HCEC 1CT (cell line): ENCODE measurements at regions not wholly inside any gene's neighbourhood (a gene's known extent, or its start where the extent isn't known, plus 50 kb on each side); places are given as distances from the start of the nearest gene placed in this dataset.
"Not testable (repeated sequence)": the region's sequence is repeated elsewhere in the genome, so short reads cannot be mapped to it uniquely, and the experiment has no call there.

Experiments
- DNase-seq: peaks from one replicate; pipeline ENCODE4 v3.0.0-alpha.2; 2017

DNA sequence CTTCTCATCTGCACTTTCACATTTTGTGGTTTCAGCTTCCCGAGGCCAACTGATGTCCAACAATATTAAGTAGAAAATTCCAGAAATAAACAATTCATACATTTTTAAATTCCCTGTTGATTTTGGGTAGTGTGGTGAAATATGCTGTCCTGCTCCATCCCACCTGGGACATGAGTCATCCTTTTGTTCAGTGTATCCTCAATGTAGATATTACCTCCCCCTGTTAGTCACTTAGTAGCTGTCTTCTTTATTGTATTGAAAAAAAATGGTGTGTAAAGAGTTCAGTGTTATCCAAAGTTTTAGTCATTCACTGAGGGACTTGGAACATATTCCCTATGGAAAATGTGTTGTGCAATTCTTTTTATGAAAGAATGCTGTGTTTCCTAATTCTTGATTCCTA lies 348.1 kb downstream of the SOCS6 start:
- no peak for DNase-seq

DNA sequence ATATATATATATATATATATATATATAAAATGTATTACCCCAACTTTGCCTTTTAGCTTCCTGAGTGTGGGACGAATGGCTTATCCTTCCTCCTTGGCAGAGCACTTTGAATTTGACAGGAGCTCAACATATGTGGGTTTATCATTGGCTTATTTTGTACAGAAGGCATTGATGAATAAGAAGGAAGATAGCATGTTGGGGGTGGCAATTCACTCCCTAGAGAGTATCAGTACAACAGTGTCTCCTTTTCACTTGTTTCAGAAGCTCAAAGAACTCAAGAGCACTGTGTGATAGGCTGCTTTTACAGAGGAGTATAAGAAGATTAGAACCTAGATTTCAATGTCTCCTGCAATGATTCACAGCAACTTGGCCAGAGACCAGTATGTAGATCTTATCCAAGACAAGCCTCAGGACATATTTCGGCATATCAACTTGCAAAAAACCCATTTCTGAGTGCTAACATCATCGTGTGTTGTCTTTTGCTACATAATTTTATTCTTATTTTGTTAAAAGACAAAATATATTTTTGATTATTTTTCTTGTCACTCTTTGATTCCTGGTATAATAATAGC lies 345.8 kb downstream of the SOCS6 start:
- no peak for DNase-seq

- no peak for DNase-seq
Observed at GRCh38 chr18:70627182-70627802, 338.4 kb downstream of the SOCS6 start.

- no peak for DNase-seq
Observed at GRCh38 chr18:70622622-70623419, 334.0 kb downstream of the SOCS6 start.

- DNase-seq: no peak
Observed at GRCh38 chr18:70621710-70622109, 332.9 kb downstream of the SOCS6 start.

DNA sequence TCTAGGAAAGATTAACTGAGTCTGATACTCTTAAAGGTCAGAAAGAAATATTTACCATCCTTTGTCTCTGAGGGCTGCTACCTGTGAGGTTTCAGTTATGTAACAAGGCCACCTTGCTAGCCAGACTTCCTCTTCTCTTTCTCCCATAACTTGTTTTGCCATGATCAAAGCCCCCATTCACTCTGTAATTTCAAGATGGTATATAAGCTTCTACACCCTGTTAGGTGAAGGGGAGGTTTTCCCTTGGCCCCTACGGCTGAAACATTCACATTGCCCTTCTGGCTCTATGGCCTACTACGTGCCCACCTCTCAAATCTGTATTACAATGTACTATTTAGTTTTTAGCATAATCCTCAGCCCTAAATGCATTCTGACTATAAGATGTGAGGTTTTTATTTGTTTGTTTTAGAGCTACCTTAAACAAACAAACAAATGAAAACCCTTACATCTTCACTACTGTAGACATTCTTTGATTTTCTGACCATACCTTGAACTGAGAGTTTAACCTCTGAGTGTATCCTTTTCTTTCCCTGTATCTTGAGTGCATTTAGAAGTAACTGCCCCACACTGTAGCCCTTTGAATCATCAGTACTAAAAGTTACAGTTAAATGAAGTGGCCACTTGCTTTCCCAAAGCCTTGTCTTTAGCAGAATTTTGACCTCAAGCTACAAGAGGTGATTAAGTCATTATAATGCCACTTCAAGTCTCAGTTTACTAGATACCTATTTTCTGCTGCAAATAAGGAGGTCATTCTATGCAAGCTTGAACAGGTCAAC lies 332.2 kb downstream of the SOCS6 start:
- no peak for DNase-seq

GRCh38 chr18:70617020-70617763 lies 328.3 kb downstream of the SOCS6 start:
- DNase-seq: no peak

DNA sequence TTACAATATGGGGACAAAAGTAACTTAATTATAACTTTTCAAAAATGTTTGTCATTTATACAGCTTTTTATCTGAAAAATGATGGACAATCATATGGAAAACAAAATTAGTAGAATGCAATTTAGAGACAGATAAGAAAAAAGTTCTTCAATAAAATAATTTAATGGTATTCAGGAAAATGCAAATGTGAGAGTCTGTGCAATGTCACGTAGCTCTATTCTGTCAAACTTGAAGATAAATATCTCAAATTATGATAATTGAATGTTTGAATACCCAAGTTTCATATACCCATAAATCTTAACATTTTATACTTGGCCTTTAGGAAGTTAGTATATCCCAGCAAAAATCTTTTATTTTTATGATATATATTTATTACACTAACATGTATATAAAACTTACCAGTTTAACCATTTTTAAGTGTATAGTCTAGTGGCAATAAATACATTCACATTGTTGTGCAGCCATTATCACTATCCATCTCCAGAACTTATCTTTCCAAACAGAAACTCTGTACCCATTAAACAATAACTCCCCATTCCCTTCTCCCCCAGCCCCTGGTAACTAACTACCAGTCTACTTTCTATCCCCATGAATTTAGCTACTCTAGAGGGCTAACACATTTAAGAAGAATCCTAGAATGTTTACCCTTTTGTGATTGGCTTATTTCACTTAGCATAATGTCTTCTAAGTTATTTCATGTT lies 311.5 kb downstream of the SOCS6 start:
- DNase-seq: no peak

DNA sequence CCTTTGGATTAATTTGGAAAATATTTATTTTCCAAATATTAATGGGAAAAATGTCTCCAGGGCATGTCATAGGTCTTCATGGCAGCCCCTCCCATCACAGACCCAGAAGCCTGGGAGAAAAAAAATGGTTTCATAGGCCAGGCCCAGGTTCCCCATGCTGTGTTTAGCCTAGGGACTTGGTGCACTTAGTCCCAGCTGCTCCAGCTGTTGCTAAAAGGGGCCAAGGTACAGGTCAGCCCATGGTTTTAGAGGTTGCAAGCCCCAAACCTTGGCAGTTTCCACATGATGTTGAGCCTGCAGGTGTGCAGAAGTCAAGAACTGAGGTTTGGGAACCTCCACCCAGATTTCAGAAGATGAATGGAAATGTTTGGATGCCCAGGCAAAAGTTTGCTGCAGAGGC lies 309.6 kb downstream of the SOCS6 start:
- no peak for DNase-seq

DNA sequence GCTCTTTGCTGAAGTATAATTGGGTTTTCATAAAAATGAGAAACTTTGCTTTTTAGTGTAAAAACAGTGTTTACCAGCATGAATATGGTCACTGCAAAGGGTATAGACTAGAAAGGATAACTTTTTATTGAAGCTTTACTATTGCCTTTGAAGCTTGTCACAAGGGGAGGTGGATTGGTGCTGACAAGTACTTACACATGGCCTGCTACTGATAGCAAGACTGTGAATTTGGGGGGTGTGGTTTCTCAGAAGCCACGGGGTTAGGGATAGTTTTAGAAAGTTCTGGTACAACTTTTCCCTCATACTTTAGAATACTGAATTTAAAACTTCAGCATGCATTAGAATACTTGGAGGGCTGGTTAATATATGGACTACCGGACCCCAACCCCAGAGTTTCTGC lies 294.1 kb downstream of the SOCS6 start:
- DNase-seq: no peak

- DNase-seq: no peak
Observed at GRCh38 chr18:70578480-70578879, 289.6 kb downstream of the SOCS6 start.

GRCh38 chr18:70577023-70577420 lies 288.2 kb downstream of the SOCS6 start:
- DNase-seq: no peak

DNA sequence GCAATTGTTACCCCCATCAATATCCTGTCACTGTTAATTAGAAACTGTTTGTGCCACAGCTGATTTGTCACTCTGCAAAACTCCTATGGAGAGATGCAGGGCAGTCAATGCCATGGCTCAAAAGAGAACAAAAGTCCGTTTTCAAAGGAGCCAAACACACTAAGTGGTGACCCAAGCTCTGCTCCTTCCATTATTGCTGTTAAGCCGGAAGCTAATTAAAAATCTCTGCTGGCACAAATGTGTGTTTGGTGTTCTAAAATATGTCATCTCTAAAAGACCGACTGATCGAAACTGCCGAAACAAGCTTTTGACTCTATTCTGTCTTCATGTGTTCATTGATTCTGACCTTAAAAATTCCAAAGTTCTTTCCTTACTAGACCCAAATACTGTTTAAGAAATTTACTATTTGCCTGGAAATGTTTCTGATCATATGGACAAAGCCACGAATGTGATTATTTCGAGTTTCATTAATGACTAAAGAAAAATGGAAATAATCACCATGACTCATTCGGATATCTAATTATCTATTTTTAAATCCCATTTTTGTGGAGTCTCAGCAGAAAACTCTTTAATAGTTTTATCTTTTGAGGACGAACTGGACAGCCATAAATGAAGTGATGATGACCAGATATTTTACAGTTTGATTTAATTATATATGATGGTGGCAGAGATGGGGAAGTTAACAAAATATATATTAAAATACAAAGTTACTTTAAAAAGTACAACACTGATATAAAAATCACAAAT lies 287.6 kb downstream of the SOCS6 start:
- DNase-seq: no peak

- DNase-seq: not testable (repeated sequence)
Observed at GRCh38 chr18:70574951-70575350, 286.1 kb downstream of the SOCS6 start.

DNA sequence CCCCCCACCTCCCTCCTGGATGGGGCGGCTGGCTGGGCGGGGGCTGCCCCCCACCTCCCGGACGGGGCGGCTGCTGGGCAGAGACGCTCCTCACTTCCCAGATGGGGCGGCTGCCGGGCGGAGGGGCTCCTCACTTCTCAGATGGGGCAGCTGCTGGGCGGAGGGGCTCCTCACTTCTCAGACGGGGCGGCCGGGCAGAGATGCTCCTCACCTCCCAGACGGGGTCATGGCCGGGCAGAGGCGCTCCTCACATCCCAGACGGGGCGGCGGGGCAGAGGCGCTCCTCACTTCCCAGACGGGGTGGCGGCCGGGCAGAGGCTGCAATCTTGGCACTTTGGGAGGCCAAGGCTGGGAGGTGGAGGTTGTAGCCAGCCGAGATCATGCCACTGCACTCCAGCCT lies 280.8 kb downstream of the SOCS6 start:
- not testable (repeated sequence) for DNase-seq

DNA sequence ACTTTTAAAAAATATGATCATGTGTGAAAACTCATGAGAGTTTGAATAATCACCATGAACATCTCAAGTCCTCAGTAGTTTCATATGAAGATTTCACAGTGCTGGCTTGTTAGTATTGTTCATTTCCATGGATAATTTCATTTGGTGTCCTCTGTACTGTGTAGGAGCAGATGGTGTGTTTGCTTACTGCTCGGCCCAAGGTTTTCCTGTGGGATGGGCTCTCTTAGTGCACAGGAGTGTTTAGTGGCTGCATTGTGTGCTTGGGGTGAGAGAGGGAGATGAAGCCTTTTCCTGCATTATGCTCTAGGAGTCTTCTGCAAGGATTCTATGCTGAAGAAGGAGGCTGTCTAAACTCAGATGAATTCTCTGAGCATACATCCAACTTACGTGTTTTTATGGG lies 270.6 kb downstream of the SOCS6 start:
- no peak for DNase-seq

DNA sequence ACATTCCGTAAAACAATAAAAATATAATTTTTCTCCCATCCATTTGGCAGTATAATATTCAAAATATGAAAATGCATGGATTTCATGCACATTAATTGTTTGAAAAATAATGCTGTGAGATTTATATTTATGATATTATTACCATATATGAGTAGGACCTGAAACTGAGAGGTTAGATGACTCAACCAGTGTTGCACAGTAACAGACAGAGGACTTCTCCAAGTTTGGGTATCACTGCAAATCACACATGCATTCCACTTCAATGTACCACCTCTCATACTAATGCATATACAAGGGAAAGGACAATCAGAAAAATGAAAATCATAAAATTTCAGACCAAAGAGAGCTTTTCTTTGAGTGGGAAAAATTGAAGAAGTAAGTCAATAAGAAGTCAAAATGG lies 269.5 kb downstream of the SOCS6 start:
- DNase-seq: no peak

DNA sequence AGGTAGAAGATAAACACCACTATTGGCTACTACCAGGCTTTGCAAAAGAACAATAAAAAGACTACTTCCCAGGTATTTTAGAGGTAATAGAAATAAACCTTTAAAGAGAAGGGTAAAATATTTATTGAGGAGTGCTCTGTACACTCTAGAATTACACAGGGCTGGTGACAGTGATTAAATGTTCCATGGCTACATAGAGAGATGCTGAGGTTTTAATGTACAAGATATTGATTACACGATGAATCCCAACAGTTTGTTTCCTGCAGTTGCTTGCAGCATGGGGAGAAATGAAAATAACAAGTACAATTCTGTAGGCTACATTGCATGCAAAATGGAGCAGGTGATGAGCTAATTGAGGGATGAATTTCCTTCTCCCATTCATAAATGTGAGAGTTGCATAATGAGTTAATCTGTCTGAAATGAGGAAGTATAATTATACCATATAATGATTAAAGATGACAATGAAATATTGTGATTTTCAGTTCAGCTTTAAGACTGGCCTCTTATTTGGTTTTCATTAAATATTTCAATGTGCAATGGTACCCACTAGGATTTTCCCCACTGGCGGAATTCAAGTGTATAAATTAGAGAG lies 266.1 kb downstream of the SOCS6 start:
- no peak for DNase-seq

DNA sequence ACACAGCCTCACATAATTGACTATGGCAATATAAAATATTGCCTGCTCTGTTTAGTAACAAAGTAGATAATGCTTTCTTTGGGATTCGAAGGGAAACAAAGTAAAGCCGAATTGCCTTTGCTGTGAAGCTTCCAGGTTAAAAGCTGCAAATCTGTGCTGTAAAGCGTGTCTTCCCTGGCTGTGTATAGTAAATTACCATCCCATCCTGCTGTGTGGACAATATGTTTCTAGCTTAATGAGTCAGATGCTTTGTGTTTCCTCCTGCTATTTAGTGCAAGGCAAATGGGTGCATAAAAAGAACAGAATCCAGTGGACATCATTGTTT lies 265.1 kb downstream of the SOCS6 start:
- DNase-seq: no peak

DNA sequence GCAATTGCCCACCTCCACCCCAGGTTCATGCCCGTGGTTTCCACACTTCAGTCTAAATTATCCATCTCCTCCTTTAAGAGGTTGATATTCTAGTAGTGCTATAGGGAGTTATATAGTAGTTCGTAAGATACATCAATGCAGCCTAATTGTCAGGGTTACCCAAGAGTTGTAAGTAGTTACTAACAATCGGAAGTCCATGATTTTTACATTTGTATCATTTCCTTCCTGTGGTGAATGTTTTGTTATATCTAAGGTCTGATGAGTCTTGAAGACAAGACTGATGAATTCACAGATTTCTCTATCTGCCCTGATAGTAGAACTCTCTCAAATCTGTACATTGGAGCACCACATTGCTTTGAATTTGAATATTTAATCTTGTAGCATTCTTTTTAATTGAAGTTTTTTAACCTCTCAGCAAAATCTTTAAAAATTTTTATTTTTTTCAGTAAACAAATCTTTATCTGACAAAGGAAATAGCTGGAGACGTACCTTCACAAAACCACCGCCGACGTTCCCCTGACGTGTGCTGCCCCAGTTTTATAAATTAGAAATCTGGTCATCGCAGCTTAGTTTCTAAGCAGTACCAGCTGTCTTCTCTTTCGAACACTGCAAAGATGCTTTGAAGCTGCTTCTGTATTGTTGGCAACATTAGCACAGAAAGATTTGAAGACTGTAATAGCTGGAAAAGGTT lies 264.5 kb downstream of the SOCS6 start:
- no peak for DNase-seq
